CD4-positive, alpha-beta T cell (primary cell): ENCODE measurements at regions not wholly inside any gene's neighbourhood (a gene's known extent, or its start where the extent isn't known, plus 50 kb on each side); places are given as distances from the start of the nearest gene placed in this dataset.

Experiments
- ATAC-seq: fragments of 200-7000 bp; cut with Tn5 transposase; one replicate; pipeline ENCODE4 v1.10.0; 2022; ENCODE audit warnings: mild to moderate bottlenecking; ENCODE audit not compliant: poor library complexity
- CTCF ChIA-PET: fragments of 350-600 bp; sonication (Branson Sonifier 250); formaldehyde crosslinking; loops from one replicate; lab custom pipeline; 2021; ENCODE audit warnings: antibody characterized with exemption, inconsistent platforms; lab: Charles Lee
- POLR2A ChIA-PET: fragments of 350-600 bp; sonication (Branson Sonifier 250); formaldehyde crosslinking; loops from one replicate; lab custom pipeline; 2021; ENCODE audit warnings: antibody characterized with exemption, inconsistent platforms; lab: Charles Lee
- DNase-seq, 14 experiments: peaks; one replicate each; pipeline ENCODE4 v3.0.0-alpha.2; 2013 to 2020; ENCODE audit warnings: mixed read lengths in 2 of 14
- H3K27ac ChIP-seq, 2 donors: one replicate each; pipeline versions ENCODE4 v1.5.1 to v1.7.0; 2013; ENCODE audit warnings: low read length in 2 of 2, low read depth in 1 of 2, mild to moderate bottlenecking in 1 of 2
- H3K27me3 ChIP-seq, 2 experiments: 1 replicate in 1 of 2; 2 replicates in 1 of 2; pipeline versions ENCODE4 v1.6.1 to v1.7.0; 2013; ENCODE audit warnings: low read length in 2 of 2, control low read depth in 1 of 2, mild to moderate bottlenecking in 1 of 2, moderate library complexity in 1 of 2; ENCODE audit not compliant: insufficient read depth in 2 of 2, control insufficient read depth in 1 of 2
- H3K36me3 ChIP-seq: one replicate; pipeline ENCODE4 v1.6.1; 2013; ENCODE audit warnings: low read length, control low read depth; ENCODE audit not compliant: insufficient read depth
- H3K4me1 ChIP-seq: one replicate; pipeline ENCODE4 v1.6.1; 2013; ENCODE audit warnings: low read length, control low read depth; ENCODE audit not compliant: insufficient read depth
- H3K4me3 ChIP-seq: one replicate; pipeline ENCODE4 v1.5.1; 2013; ENCODE audit warnings: mild to moderate bottlenecking, low read length, moderate library complexity
- H3K9me3 ChIP-seq, 2 experiments: 1 replicate in 1 of 2; 2 replicates in 1 of 2; pipeline versions ENCODE4 v1.6.1 to v1.7.0; 2013; ENCODE audit warnings: low read length in 2 of 2, mild to moderate bottlenecking in 2 of 2, control low read depth in 1 of 2, moderate library complexity in 1 of 2; ENCODE audit not compliant: control insufficient read depth in 1 of 2, insufficient read depth in 1 of 2
- H3K27ac Mint-ChIP-seq: one replicate; pipeline ENCODE4 v1.8.0; 2020; ENCODE audit warnings: mixed read lengths
- H3K27me3 Mint-ChIP-seq: one replicate; pipeline ENCODE4 v1.8.0; 2021; ENCODE audit warnings: mixed read lengths
- H3K36me3 Mint-ChIP-seq: one replicate; pipeline ENCODE4 v1.8.0; 2021; ENCODE audit warnings: low read depth, mixed read lengths
- H3K4me1 Mint-ChIP-seq: one replicate; pipeline ENCODE4 v1.8.0; 2021; ENCODE audit warnings: low read depth, mixed read lengths
- H3K4me3 Mint-ChIP-seq: one replicate; pipeline ENCODE4 v1.8.0; 2020; ENCODE audit warnings: mild to moderate bottlenecking, mixed read lengths
- H3K9me3 Mint-ChIP-seq: one replicate; pipeline ENCODE4 v1.8.0; 2020; ENCODE audit warnings: mixed read lengths
- intact Hi-C, 2 experiments: fragments of 100-400 bp; cut with DNase I in 1 of 2; cut with micrococcal nuclease in 1 of 2; formaldehyde crosslinking; loops; one replicate each; pipeline versions ENCODE4 v1.15.1 to v1.9.0; 2023 to 2025; cut with DNase I, micrococcal nuclease
- TF ChIP-seq, protein P1 (sequence below): fragments of 200-600 bp; IDR thresholded peaks from one replicate; pipeline ENCODE4 v1.8.0; 2022; ENCODE audit warnings: antibody characterized with exemption, mild to moderate bottlenecking

DNA sequence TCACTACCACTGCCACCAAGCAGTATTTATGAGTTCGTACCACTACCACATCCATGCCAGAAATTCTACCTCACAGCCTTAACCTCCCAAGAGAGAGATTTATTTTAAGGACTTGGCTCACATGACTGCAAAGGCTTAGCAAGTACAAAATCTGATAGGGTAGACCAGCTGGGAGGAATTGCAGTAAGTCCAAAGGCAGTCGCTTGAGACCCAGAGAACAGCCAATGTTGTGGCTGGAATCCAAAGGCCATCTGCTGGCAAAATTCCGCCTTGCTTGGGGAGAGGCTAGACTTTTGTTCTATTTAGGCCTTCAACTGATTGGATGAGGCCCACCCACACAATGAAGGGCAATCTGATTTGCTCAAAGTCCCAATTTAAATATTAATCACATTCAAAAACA, 101.4 kb upstream of the STT3B start:
- Histone ChIP-seq H3K4me3 (no peak overlapping the region), H3K27ac (no peak overlapping the region), H3K27me3 (no peaks in the 10 kb centered on the region), H3K36me3 (no peaks in the 10 kb centered on the region), H3K4me1 (no peaks in the 10 kb centered on the region), H3K9me3 (peaks cover 0 to under 1% of the 10 kb centered on the region in 2 experiments)
- POLR2A ChIA-PET: interaction anchor here (1.1 to 1.5 kb wide), 3 partner anchors 17 to 100 kb away, joined by 3 to 4 read pairs (median 4); no protein-coding TSS in a partner anchor
- Mint-ChIP-seq H3K27ac (no peak overlapping the region), H3K4me3 (no peak overlapping the region), H3K36me3 (no peaks in the 10 kb centered on the region), H3K9me3 (peaks cover 7% of the 10 kb centered on the region), H3K27me3 (no peaks in the 10 kb centered on the region), H3K4me1 (no peaks in the 10 kb centered on the region)
- TF ChIP-seq, protein P1, sequence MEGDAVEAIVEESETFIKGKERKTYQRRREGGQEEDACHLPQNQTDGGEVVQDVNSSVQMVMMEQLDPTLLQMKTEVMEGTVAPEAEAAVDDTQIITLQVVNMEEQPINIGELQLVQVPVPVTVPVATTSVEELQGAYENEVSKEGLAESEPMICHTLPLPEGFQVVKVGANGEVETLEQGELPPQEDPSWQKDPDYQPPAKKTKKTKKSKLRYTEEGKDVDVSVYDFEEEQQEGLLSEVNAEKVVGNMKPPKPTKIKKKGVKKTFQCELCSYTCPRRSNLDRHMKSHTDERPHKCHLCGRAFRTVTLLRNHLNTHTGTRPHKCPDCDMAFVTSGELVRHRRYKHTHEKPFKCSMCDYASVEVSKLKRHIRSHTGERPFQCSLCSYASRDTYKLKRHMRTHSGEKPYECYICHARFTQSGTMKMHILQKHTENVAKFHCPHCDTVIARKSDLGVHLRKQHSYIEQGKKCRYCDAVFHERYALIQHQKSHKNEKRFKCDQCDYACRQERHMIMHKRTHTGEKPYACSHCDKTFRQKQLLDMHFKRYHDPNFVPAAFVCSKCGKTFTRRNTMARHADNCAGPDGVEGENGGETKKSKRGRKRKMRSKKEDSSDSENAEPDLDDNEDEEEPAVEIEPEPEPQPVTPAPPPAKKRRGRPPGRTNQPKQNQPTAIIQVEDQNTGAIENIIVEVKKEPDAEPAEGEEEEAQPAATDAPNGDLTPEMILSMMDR: no peak
- DNase-seq (no peak), ATAC-seq (no peak)
- intact Hi-C loops: no loop called here
- CTCF ChIA-PET: no interaction called here

DNA sequence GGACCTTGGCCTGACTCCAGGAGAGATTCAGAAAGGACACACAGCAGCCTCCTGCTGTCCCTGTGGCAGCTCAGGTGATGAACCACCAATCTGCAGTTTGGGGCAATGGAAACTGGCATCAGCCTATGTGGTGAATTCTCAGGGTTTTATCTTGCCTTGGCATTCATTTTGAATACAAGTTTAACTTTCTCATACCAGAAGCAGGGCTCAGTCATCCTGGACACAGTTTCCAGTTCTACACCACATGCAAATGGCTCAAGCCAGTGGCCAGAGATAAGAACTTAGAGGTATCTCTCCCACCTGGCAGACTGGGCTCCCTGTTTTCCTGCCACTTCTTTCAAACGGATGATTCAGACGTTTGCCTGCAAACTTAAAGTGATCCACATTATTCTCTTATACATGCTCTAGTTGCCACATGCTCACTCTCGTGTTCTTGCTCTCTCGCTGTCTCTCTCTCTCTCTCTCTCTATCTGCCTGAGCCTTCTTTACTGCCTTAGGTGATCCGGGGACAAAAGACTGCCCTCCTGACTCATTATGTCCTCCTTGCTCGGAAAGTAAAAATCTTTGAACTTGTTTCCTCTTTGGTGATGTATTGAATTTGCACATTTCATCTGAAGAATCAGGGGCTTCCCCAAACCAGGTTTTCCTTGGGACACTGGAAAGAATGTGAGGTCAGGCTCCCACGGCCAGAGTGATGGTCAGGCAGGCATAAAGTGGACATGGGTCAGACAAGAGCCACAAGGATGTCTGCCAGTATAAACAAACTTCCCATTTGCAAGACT, 99.6 kb upstream of the STT3B start:
- Mint-ChIP-seq H3K36me3 (no peaks in the 10 kb centered on the region), H3K4me3 (no peak overlapping the region), H3K9me3 (peaks cover 12% of the 10 kb centered on the region), H3K4me1 (no peaks in the 10 kb centered on the region), H3K27ac (no peak overlapping the region), H3K27me3 (no peaks in the 10 kb centered on the region)
- ChIA-PET CTCF (no interaction called here), POLR2A (no interaction called here)
- ATAC-seq (no peak), DNase-seq (no peak)
- no peak overlapping the region for H3K27ac ChIP-seq
- H3K4me3 ChIP-seq: no peak overlapping the region
- no peaks in the 10 kb centered on the region for H3K4me1 ChIP-seq
- H3K9me3 ChIP-seq: peaks cover 0 to 16% of the 10 kb centered on the region in 2 experiments
- no peaks in the 10 kb centered on the region for H3K27me3 ChIP-seq
- intact Hi-C loops: no loop called here
- H3K36me3 ChIP-seq: no peaks in the 10 kb centered on the region
- TF ChIP-seq, protein P1: no peak

DNA sequence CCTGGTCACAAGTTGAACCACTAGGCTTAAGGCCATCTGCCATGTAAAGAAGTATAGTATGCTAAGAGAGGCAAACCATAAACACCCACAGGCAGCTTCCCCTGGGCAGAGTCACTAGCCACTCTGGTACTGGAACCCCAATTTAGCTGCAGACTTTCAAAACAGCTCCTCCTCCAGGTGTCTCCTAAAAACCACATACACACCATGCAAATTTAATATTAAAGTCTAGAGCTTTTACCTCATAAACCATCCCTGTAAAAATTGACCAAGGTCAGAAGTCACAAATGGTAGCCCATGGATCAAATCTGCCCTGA, 99.1 kb upstream of the STT3B start:
- Mint-ChIP-seq H3K36me3 (no peaks in the 10 kb centered on the region), H3K9me3 (peaks cover 14% of the 10 kb centered on the region), H3K4me1 (no peaks in the 10 kb centered on the region), H3K27me3 (no peaks in the 10 kb centered on the region), H3K27ac (no peak overlapping the region), H3K4me3 (no peak overlapping the region)
- CTCF ChIA-PET: no interaction called here
- intact Hi-C loops: no loop called here
- H3K9me3 ChIP-seq: peaks cover 0 to 16% of the 10 kb centered on the region in 2 experiments
- TF ChIP-seq, protein P1: no peak
- no peaks in the 10 kb centered on the region for H3K27me3 ChIP-seq
- ATAC-seq: no peak
- no peak for DNase-seq
- POLR2A ChIA-PET: no interaction called here
- no peak overlapping the region for H3K27ac ChIP-seq
- no peak overlapping the region for H3K4me3 ChIP-seq
- H3K36me3 ChIP-seq: no peaks in the 10 kb centered on the region
- no peaks in the 10 kb centered on the region for H3K4me1 ChIP-seq
